ENCODE measurements at regions not wholly inside any gene's neighbourhood (a gene's known extent, or its start where the extent isn't known, plus 50 kb on each side); places are given as distances from the start of the nearest gene placed in this dataset.

GRCh38 chr16:64470916-64471315 lies 650.9 kb downstream of the CDH11 start:
- TF ChIP-seq POLR2A (IDR thresholded peaks at IDR 0.05) = no peak
- TF ChIP-seq CTCF (IDR thresholded peaks at IDR 0.05) = no peak

All from thyroid gland (tissue), 4 donors.